HEK293 (cell line): ENCODE measurements at regions not wholly inside any gene's neighbourhood (a gene's known extent, or its start where the extent isn't known, plus 50 kb on each side); places are given as distances from the start of the nearest gene placed in this dataset.

ENCODE experiments used
- CTCF ChIA-PET: fragments of 350-600 bp; formaldehyde crosslinking; extraction: SDS; loops from one replicate; lab custom pipeline; 2021; ENCODE audit warnings: antibody characterized with exemption; lab: Yijun Ruan, JAX
- POLR2A ChIA-PET: fragments of 300-600 bp; formaldehyde crosslinking; extraction: SDS; loops from one replicate; lab custom pipeline; 2020; ENCODE audit warnings: antibody characterized with exemption, inconsistent platforms; lab: Yijun Ruan, JAX
- H3K27ac ChIP-seq: fragments of 200-500 bp; sonication (Bioruptor generic); 2 replicates; pipeline ENCODE4 v1.5.1; 2014; ENCODE audit warnings: low read depth, low read length, control low read depth, inconsistent platforms; ENCODE audit errors: extremely low read depth
- H3K36me3 ChIP-seq, 2 experiments: fragments of 200-500 bp in 1 of 2; sonication (Bioruptor generic) in 1 of 2; 1 replicate in 1 of 2; 2 replicates in 1 of 2; pipeline ENCODE4 v1.5.1; 2014 to 2017; ENCODE audit warnings: inconsistent platforms in 2 of 2, low read length in 2 of 2; ENCODE audit not compliant: control insufficient read depth in 2 of 2, insufficient read depth in 1 of 2
- H3K4me1 ChIP-seq: fragments of 200-500 bp; sonication (Bioruptor generic); 2 replicates; pipeline ENCODE4 v1.5.1; 2014; ENCODE audit warnings: mild to moderate bottlenecking, low read length, inconsistent platforms; ENCODE audit not compliant: control insufficient read depth, insufficient read depth
- H3K4me3 ChIP-seq: 2 replicates; pipeline ENCODE4 v1.5.1; 2011; ENCODE audit warnings: low read depth, mild to moderate bottlenecking, control low read depth, low read length, moderate library complexity
- H3K9me3 ChIP-seq: fragments of 200-500 bp; sonication (Bioruptor generic); 2 replicates; pipeline ENCODE4 v1.5.1; 2014; ENCODE audit warnings: low read depth, low read length, inconsistent platforms; ENCODE audit not compliant: control insufficient read depth, insufficient read depth
- KLF7 ChIP-seq: fragments of 450-650 bp; formaldehyde crosslinking; IDR thresholded peaks from 2 replicates; pipeline ENCODE4 v1.5.1; 2016; ENCODE audit warnings: missing biosample characterization, missing genetic modification characterization, borderline replicate concordance
- MEIS1 ChIP-seq: sonication (generic); formaldehyde crosslinking; IDR thresholded peaks from 2 replicates; pipeline ENCODE4 v1.8.1; 2022; ENCODE audit warnings: missing genetic modification reagents, mild to moderate bottlenecking, borderline replicate concordance
- REPIN1 ChIP-seq: fragments of 450-650 bp; formaldehyde crosslinking; IDR thresholded peaks from 2 replicates; pipeline ENCODE4 v1.5.1; 2017; ENCODE audit warnings: missing biosample characterization, missing genetic modification characterization, low read depth
- SETDB1 ChIP-seq: IDR thresholded peaks from one replicate; pipeline ENCODE4 v1.6.1; 2017; ENCODE audit warnings: mild to moderate bottlenecking, low read length, moderate library complexity, mixed read lengths; ENCODE audit not compliant: insufficient read length
- ZNF155 ChIP-seq: fragments of 450-650 bp; formaldehyde crosslinking; IDR thresholded peaks from 2 replicates; pipeline ENCODE4 v1.5.1; 2016; ENCODE audit warnings: missing biosample characterization, missing genetic modification characterization
- ZNF548 ChIP-seq: fragments of 450-650 bp; formaldehyde crosslinking; IDR thresholded peaks from 2 replicates; pipeline ENCODE4 v1.5.1; 2016; ENCODE audit warnings: missing biosample characterization, missing genetic modification characterization
- ZNF623 ChIP-seq: fragments of 450-650 bp; formaldehyde crosslinking; IDR thresholded peaks from 2 replicates; pipeline ENCODE4 v1.5.1; 2016; ENCODE audit warnings: missing biosample characterization, missing genetic modification characterization
- ZNF704 ChIP-seq: fragments of 450-650 bp; formaldehyde crosslinking; IDR thresholded peaks from 2 replicates; pipeline ENCODE4 v1.5.1; 2016; ENCODE audit warnings: missing biosample characterization, missing genetic modification characterization
- ZNF791 ChIP-seq: fragments of 450-650 bp; formaldehyde crosslinking; IDR thresholded peaks from 2 replicates; pipeline ENCODE4 v1.5.1; 2016; ENCODE audit warnings: missing biosample characterization, missing genetic modification characterization
- TF ChIP-seq, protein P1 (sequence below): fragments of 450-650 bp; formaldehyde crosslinking; IDR thresholded peaks from 2 replicates; pipeline ENCODE4 v1.5.1; 2016; ENCODE audit warnings: missing biosample characterization, missing genetic modification characterization

GRCh38 chr6:160921095-160921494 is 70.5 kb upstream of the MAP3K4 start:
- H3K36me3 ChIP-seq: no peaks in the 10 kb centered on the region
- peak; percentile 91 for TF ChIP-seq SETDB1
- TF ChIP-seq ZNF704 (tag by site-specific recombination): no peak
- TF ChIP-seq, all 188 proteins: peak for 1
- Histone ChIP-seq H3K27ac (no peak overlapping the region), H3K9me3 (no peaks in the 10 kb centered on the region), H3K4me3 (no peak overlapping the region), H3K4me1 (no peaks in the 10 kb centered on the region)
- ChIA-PET POLR2A (no interaction called here), CTCF (interaction anchor here (1.1 to 3.3 kb wide), 3 partner anchors 10 to 453 kb away, joined by 3 to 20 read pairs (median 4); no protein-coding TSS in a partner anchor)

- CTCF ChIA-PET: interaction anchor here (0.7 to 11.0 kb wide), 6 partner anchors 13 to 446 kb away, joined by 3 to 261 read pairs (median 3); no protein-coding TSS in a partner anchor
- H3K27ac ChIP-seq: no peak overlapping the region
- peak; percentile 51; the same call in 1 of the 2 replicates for TF ChIP-seq ZNF548 (tag by site-specific recombination)
- no peak for TF ChIP-seq REPIN1 (tag by site-specific recombination)
Measured at GRCh38 chr6:160926281-160927276, 65.0 kb upstream of the MAP3K4 start.

GRCh38 chr6:160927416-160927815 is 64.2 kb upstream of the MAP3K4 start:
- ChIA-PET POLR2A (no interaction called here), CTCF (interaction anchor here (0.6 to 11.0 kb wide), 6 partner anchors 21 to 445 kb away, joined by 3 to 261 read pairs (median 4); no protein-coding TSS in a partner anchor)
- no peak overlapping the region for H3K27ac ChIP-seq

More at GRCh38 chr6:160926281-160927276, 65.0 kb upstream of the MAP3K4 start:
- Histone ChIP-seq H3K9me3 (no peaks in the 10 kb centered on the region), H3K4me1 (no peaks in the 10 kb centered on the region), H3K4me3 (no peak overlapping the region), H3K36me3 (no peaks in the 10 kb centered on the region)
- POLR2A ChIA-PET: no interaction called here

DNA sequence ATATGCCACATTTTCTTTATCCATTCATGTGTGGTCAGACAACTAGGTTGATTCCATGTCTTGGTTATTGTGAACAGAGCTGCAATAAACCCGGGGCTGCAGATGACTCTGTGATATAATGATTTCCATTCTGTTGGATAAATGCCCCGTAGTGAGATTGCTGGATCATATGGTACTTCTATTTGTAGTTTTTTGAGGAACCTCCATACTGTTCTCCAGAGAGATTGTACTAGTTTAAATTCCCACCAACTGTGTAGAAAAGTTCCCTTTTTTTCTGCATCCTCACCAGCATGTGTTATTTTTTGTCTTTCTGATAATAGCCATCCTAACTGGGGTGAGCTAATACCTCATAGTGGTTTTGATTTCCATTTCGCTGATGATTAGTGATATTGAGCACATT is 62.2 kb upstream of the MAP3K4 start:
- no peak overlapping the region for H3K4me3 ChIP-seq
- H3K4me1 ChIP-seq: no peaks in the 10 kb centered on the region
- no peak overlapping the region for H3K27ac ChIP-seq
- CTCF ChIA-PET: interaction anchor here (0.7 to 11.0 kb wide), 17 partner anchors 9 to 443 kb away, joined by 3 to 261 read pairs (median 5); no protein-coding TSS in a partner anchor
- H3K36me3 ChIP-seq: no peaks in the 10 kb centered on the region
- POLR2A ChIA-PET: no interaction called here
- H3K9me3 ChIP-seq: no peaks in the 10 kb centered on the region
- TF ChIP-seq, protein P1, sequence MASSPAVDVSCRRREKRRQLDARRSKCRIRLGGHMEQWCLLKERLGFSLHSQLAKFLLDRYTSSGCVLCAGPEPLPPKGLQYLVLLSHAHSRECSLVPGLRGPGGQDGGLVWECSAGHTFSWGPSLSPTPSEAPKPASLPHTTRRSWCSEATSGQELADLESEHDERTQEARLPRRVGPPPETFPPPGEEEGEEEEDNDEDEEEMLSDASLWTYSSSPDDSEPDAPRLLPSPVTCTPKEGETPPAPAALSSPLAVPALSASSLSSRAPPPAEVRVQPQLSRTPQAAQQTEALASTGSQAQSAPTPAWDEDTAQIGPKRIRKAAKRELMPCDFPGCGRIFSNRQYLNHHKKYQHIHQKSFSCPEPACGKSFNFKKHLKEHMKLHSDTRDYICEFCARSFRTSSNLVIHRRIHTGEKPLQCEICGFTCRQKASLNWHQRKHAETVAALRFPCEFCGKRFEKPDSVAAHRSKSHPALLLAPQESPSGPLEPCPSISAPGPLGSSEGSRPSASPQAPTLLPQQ: no peak
- TF ChIP-seq ZNF791 (no peak), ZNF155 (tag by site-specific recombination) (no peak), KLF7 (tag by site-specific recombination) (no peak)

More at GRCh38 chr6:160927416-160927815, 64.2 kb upstream of the MAP3K4 start:
- no peaks in the 10 kb centered on the region for H3K4me1 ChIP-seq
- H3K36me3 ChIP-seq: no peaks in the 10 kb centered on the region
- H3K4me3 ChIP-seq: no peak overlapping the region
- no peaks in the 10 kb centered on the region for H3K9me3 ChIP-seq
- no peak for TF ChIP-seq ZNF623 (tag by site-specific recombination)

DNA sequence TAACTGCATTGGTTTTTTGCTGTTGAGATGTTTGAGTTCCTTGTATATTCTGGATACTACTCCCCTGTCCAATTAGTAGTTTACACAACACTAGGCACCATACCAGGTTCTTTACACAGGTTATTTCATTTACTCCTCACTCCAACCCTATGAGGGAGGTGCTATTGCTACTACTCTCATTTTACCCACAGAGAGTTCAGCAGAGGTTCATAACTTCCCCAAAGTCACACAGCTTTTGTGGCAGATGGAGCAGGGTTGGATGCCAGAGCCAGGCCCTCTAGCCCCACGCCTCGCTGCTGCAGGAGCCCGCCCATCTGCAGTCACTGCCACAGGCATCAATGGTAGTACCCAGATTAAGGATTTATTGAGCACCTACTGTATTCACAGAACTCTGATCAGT is 61.7 kb upstream of the MAP3K4 start:
- no peak overlapping the region for H3K4me3 ChIP-seq
- TF ChIP-seq MEIS1 (CRISPR knock-in tag): no peak
- TF ChIP-seq, all 188 proteins: peak for 0
- no peak overlapping the region for H3K27ac ChIP-seq
- H3K9me3 ChIP-seq: no peaks in the 10 kb centered on the region
- H3K4me1 ChIP-seq: no peaks in the 10 kb centered on the region
- H3K36me3 ChIP-seq: no peaks in the 10 kb centered on the region
- CTCF ChIA-PET: interaction anchor here (0.6 to 11.0 kb wide), 30 partner anchors 8 to 450 kb away, joined by 3 to 261 read pairs (median 4); partner anchors contain the start of gene MAP3K4
- POLR2A ChIA-PET: no interaction called here
